ENCODE measurements at regions not wholly inside any gene's neighbourhood (a gene's known extent, or its start where the extent isn't known, plus 50 kb on each side); places are given as distances from the start of the nearest gene placed in this dataset.

- no peak for TF ChIP-seq YY1 (IDR thresholded peaks at IDR 0.05; ENCODE audit: insufficient read depth, insufficient read length)
- no peak for TF ChIP-seq ZNF274 (IDR thresholded peaks at IDR 0.05; ENCODE audit: low read depth, low read length)
- no peak for TF ChIP-seq SUZ12 (IDR thresholded peaks at IDR 0.05; ENCODE audit: extremely low read depth, insufficient read depth, insufficient read length)
Measured at GRCh38 chr4:33323393-33323792, 2603.2 kb downstream of the PCDH7 start.

All from NT2/D1 (cell line).